ENCODE measurements at regions not wholly inside any gene's neighbourhood (a gene's known extent, or its start where the extent isn't known, plus 50 kb on each side); places are given as distances from the start of the nearest gene placed in this dataset.
"Not testable (repeated sequence)": the region's sequence is repeated elsewhere in the genome, so short reads cannot be mapped to it uniquely, and the experiment has no call there.

DNA sequence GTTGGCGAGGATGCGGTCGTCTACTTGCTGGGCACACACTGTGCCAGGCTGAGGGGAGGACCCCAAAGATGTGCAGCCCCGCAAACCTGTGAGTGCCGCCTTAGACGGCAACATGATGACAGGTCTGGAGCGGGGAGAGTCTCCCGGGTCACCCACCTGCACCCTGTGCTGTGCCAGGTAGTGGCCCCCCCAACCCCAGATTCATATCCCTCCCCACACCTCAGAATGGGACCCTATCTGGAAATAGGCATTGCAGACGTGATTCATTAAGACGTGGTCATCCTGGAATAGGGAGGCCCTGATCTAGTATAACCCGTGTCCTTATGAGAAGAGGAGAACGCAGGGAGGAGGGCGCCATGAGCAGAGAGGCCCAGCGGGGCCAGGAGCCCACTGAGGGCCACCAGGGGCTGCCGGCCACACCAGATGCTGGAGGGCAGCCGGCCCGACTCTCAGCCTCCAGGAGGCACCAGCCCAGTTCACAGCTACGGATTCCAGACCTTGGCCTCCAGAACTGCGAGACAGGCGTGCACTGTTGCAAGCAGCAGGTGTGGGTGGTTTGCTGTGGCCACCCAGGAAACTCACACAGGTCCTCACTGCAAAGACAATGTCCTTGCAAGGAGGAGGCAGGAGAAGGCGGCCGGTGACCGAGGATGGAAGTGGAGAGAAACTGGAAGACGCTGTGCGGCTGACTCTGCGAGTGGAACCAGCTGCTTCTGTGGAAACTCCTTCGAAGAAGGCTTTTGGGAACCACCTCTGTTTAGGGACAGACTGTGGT lies 131.9 kb upstream of the LPCAT1 start:
- Histone ChIP-seq H3K27me3 (peaks cover 5 to 86% (median 74%) of the 10 kb centered on the region in 7 donors), H3K4me1 (peaks cover 0 to 10% (median 6%) of the 10 kb centered on the region in 9 donors), H3K9me3 (no peaks in the 10 kb centered on the region), H3K27ac (no peak overlapping the region), H3K4me3 (no peak overlapping the region), H3K36me3 (no peaks in the 10 kb centered on the region)
- WGBS, 2 donors, result 84 to 88% methylated on average over 27 of the region's 27 CpGs
- TF ChIP-seq, protein P1, sequence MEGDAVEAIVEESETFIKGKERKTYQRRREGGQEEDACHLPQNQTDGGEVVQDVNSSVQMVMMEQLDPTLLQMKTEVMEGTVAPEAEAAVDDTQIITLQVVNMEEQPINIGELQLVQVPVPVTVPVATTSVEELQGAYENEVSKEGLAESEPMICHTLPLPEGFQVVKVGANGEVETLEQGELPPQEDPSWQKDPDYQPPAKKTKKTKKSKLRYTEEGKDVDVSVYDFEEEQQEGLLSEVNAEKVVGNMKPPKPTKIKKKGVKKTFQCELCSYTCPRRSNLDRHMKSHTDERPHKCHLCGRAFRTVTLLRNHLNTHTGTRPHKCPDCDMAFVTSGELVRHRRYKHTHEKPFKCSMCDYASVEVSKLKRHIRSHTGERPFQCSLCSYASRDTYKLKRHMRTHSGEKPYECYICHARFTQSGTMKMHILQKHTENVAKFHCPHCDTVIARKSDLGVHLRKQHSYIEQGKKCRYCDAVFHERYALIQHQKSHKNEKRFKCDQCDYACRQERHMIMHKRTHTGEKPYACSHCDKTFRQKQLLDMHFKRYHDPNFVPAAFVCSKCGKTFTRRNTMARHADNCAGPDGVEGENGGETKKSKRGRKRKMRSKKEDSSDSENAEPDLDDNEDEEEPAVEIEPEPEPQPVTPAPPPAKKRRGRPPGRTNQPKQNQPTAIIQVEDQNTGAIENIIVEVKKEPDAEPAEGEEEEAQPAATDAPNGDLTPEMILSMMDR (IDR thresholded peaks at IDR 0.05), result no peak
- intact Hi-C loops (cut with DNase I), result loop anchor here in 1 of 10 donors (10.0 kb wide), 1 partner anchor 481 kb away; no protein-coding TSS in a partner anchor
- ATAC-seq (no peak), DNase-seq (no peak)

DNA sequence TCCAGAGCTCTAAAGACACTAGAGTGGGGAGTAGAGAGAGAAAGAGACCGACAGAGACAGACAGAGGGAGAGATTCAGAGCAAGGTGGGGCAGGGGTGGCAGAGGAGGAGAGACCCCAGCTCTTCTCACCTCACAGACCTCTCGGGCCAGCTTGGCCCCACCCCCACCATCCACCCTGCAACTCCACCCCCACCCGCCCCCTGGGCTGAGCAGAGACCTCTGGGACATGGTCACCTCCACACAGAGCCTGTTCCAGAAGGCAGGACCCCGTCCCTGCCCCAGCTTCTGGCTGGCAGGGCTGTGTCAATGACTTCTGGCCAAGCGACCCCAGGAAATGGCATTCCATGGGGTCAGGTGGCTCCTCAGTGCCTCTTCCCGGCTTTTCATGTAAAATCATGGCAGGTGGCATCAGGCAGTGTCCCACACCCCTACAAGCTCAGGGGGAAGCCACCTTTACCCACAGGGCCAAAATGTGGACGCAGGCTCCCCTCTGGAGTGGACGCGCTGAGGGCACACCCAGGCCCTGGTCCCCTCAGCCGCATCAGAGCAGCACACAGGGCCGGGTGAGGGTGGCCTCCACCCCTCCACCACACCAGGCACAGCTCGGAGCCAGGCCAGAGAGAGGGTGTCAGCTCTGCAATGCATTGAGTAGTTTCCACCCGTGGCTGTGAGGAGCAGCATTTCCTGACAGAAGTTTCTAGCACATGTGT lies 131.2 kb upstream of the LPCAT1 start:
- Histone ChIP-seq H3K27ac (no peak overlapping the region), H3K9me3 (no peaks in the 10 kb centered on the region), H3K36me3 (no peaks in the 10 kb centered on the region), H3K4me1 (peaks cover 0 to 10% (median 6%) of the 10 kb centered on the region in 9 donors), H3K4me3 (no peak overlapping the region), H3K27me3 (peaks cover 5 to 85% (median 75%) of the 10 kb centered on the region in 7 donors)
- intact Hi-C loops (cut with DNase I), result loop anchor here in 2 of 10 donors (5.0 to 10.0 kb wide), 2 partner anchors 480 to 488 kb away; no protein-coding TSS in a partner anchor
- ATAC-seq, result no peak
- DNase-seq, result no peak
- TF ChIP-seq, protein P1 (IDR thresholded peaks at IDR 0.05), result no peak
- 66 to 72% methylated on average over 13 of the region's 13 CpGs for WGBS, 2 donors

DNA sequence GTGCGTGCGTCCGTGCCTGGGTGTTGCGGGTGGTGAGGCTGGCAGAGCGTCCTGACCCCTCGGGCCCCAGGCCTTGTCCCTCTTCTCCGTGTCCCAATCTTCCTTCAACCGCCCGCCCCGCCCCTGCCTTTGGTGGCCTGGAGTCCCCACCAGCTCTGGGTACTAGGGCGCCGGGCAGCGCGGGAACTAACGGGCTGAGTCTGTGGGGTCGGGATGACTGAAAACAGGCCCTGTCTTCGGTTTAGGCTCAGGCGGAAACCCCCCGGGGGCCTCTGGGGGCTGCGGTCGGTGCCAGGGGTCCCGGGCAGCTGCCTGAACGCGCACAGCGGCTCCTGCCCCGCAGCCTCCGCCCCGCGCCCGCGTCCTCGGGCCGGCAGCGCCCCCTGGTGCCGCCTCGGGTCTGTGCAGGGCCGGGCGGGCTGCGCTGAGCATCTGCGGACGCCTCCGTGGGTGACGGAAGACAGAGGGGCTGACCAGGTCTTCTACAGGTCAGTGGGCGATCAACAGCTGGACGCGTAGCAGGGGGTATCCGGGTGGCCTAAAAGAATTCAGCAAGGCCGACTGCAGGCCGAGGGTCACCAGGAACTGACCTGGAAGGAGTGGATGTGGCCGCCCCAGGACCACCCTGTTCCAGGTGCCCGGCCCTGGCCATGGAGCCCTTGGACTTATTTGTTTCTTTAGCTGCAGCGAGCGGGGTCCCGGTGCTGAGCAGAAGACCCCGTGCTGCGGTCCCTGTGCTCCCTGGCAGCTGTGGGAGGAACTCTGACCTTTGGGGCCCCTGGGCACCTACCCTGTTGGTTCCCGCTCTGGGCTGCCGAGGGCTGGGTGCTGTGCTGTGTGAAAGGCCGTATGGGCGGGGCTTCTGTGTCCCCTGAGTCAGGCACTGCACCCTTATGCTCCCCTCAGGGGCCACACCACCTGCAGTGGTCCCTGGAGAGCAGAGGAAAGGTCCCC lies 130.2 kb upstream of the LPCAT1 start:
- not testable (repeated sequence) for H3K9me3 ChIP-seq, H3K27ac ChIP-seq, DNase-seq, H3K36me3 ChIP-seq
- Histone ChIP-seq H3K4me1 (peaks cover 0 to 10% (median 6%) of the 10 kb centered on the region in 9 donors), H3K4me3 (peak overlapping the region in 5 of 10 donors; percentile 10 to 35 (median 10)), H3K27me3 (peaks cover 5 to 80% (median 69%) of the 10 kb centered on the region in 7 donors)
- ATAC-seq, result peak; percentile 78 to 89 (median 86)
- TF ChIP-seq, protein P1 (IDR thresholded peaks at IDR 0.05), result peak in 8 of 9 donors; percentile 38 to 65 (median 58)
- 9 to 10% methylated on average over 41 to 47 of the region's 60 CpGs for WGBS, 2 donors
- intact Hi-C loops (cut with DNase I), result loop anchor here in 2 of 10 donors (5.0 to 10.0 kb wide), 2 partner anchors 479 to 487 kb away; no protein-coding TSS in a partner anchor

Data from heart right ventricle (tissue), 16 donors.